H1 (cell line): ENCODE measurements at regions not wholly inside any gene's neighbourhood (a gene's known extent, or its start where the extent isn't known, plus 50 kb on each side); places are given as distances from the start of the nearest gene placed in this dataset.

Source experiments
- CTCF ChIA-PET: fragments of 300-600 bp; sonication (Branson Sonifier 250); formaldehyde crosslinking; loops from one replicate; lab custom pipeline; 2021; ENCODE audit not compliant: partially characterized antibody; lab: Charles Lee
- POLR2A ChIA-PET: fragments of 300-600 bp; sonication (Branson Sonifier 250); formaldehyde crosslinking; loops from one replicate; lab custom pipeline; 2021; ENCODE audit warnings: inconsistent platforms; ENCODE audit not compliant: partially characterized antibody; lab: Charles Lee
- DNase-seq, 2 experiments: peaks; one replicate each; pipeline versions ENCODE4 v3.0.0 to v3.0.0-alpha.2; 2010 to 2022; ENCODE audit warnings: low spot score in 2 of 2, low read depth in 1 of 2, mixed read lengths in 1 of 2
- FAIRE-seq: peaks from 2 replicates; lab custom pipeline; 2011; peaks lifted over from hg19 to GRCh38; lab: Jason Lieb, UNC
- H2AFZ ChIP-seq: 2 replicates; pipeline ENCODE4 v1.8.1; 2012; ENCODE audit warnings: low read length, inconsistent platforms
- H2AK5ac ChIP-seq: 2 replicates; pipeline ENCODE4 v1.6.1; 2013; ENCODE audit warnings: low read depth, low read length
- H2BK120ac ChIP-seq: replicated peaks from 2 replicates; pipeline ENCODE3; 2013; ENCODE audit warnings: low read depth, low read length, inconsistent platforms
- H2BK12ac ChIP-seq: 2 replicates; pipeline ENCODE4 v1.6.1; 2013; ENCODE audit warnings: low read depth, low read length
- H2BK15ac ChIP-seq: 2 replicates; pipeline ENCODE4 v1.6.1; 2013; ENCODE audit warnings: low read length
- H2BK20ac ChIP-seq: 2 replicates; pipeline ENCODE4 v1.6.1; 2013; ENCODE audit warnings: low read length
- H2BK5ac ChIP-seq: 2 replicates; pipeline ENCODE4 v1.6.1; 2013; ENCODE audit warnings: low read depth, low read length
- H3K14ac ChIP-seq: 2 replicates; pipeline ENCODE4 v1.6.1; 2013; ENCODE audit warnings: inconsistent platforms; ENCODE audit not compliant: insufficient read length
- H3K18ac ChIP-seq: 2 replicates; pipeline ENCODE4 v1.6.1; 2013; ENCODE audit warnings: low read length; ENCODE audit errors: extremely low read depth
- H3K23ac ChIP-seq: 2 replicates; pipeline ENCODE4 v1.6.1; 2013; ENCODE audit warnings: inconsistent platforms; ENCODE audit not compliant: insufficient read length
- H3K23me2 ChIP-seq: 2 replicates; pipeline ENCODE4 v1.6.1; 2013; ENCODE audit warnings: low read depth, low read length
- H3K27ac ChIP-seq: 2 replicates; pipeline ENCODE4 v1.6.1; 2011; ENCODE audit warnings: low read depth, low read length, inconsistent platforms
- H3K27me3 ChIP-seq, 4 experiments: replicated peaks in 1 of 4; 1 replicate in 1 of 4; 2 replicates in 3 of 4; pipeline versions ENCODE4 v1.6.1 to v1.8.1; 2011 to 2013; ENCODE audit warnings: low read length in 3 of 4, mild to moderate bottlenecking in 3 of 4, inconsistent platforms in 2 of 4, mixed read lengths in 2 of 4, moderate library complexity in 1 of 4; ENCODE audit not compliant: control insufficient read depth in 3 of 4, insufficient read depth in 3 of 4; ENCODE audit errors: extremely low read depth in 1 of 4
- H3K36me3 ChIP-seq, 4 experiments: 2 replicates each; pipeline versions ENCODE4 v1.6.1 to v1.8.1; 2011 to 2013; ENCODE audit warnings: mild to moderate bottlenecking in 4 of 4, low read length in 3 of 4, moderate library complexity in 2 of 4, control low read depth in 1 of 4, inconsistent platforms in 1 of 4; ENCODE audit not compliant: insufficient read depth in 4 of 4, control insufficient read depth in 2 of 4
- H3K4ac ChIP-seq: replicated peaks from 2 replicates; pipeline ENCODE3; 2013; ENCODE audit warnings: low read length, low read depth, mixed read lengths, inconsistent platforms; ENCODE audit not compliant: insufficient read length
- H3K4me1 ChIP-seq, 4 experiments: replicated peaks in 1 of 4; 1 replicate in 1 of 4; 2 replicates in 3 of 4; pipeline versions ENCODE4 v1.6.1 to v1.8.1; 2011 to 2013; ENCODE audit warnings: low read length in 3 of 4, inconsistent platforms in 2 of 4, mixed read lengths in 1 of 4; ENCODE audit not compliant: insufficient read depth in 4 of 4, control insufficient read depth in 3 of 4
- H3K4me2 ChIP-seq, 2 experiments: 2 replicates each; pipeline versions ENCODE4 v1.6.1 to v1.8.1; 2011 to 2013; ENCODE audit warnings: low read depth in 2 of 2, low read length in 2 of 2, control low read depth in 1 of 2, inconsistent platforms in 1 of 2, mild to moderate bottlenecking in 1 of 2; ENCODE audit not compliant: insufficient read depth in 1 of 2
- H3K4me3 ChIP-seq, 4 experiments: fragments of 200-600, 300-600 bp in 1 of 4; sonication (generic), shearing (Covaris generic), sonication (Bioruptor Twin) in 1 of 4; 2 replicates each; pipeline versions ENCODE4 v1.5.1 to v1.8.1; 2011 to 2016; ENCODE audit warnings: low read length in 4 of 4, low read depth in 3 of 4, control low read depth in 2 of 4, inconsistent platforms in 2 of 4, mild to moderate bottlenecking in 2 of 4, mixed read lengths in 1 of 4, moderate library complexity in 1 of 4; ENCODE audit not compliant: insufficient read depth in 2 of 4; ENCODE audit errors: extremely low read depth in 1 of 4
- H3K56ac ChIP-seq: replicated peaks from 2 replicates; pipeline ENCODE3; 2013; ENCODE audit warnings: low read depth, mild to moderate bottlenecking, mixed read lengths, low read length, inconsistent platforms; ENCODE audit not compliant: insufficient read length
- H3K79me1 ChIP-seq: 2 replicates; pipeline ENCODE4 v1.6.1; 2013; ENCODE audit warnings: low read depth, low read length, control low read depth
- H3K79me2 ChIP-seq, 2 experiments: 2 replicates each; pipeline versions ENCODE4 v1.6.1 to v1.8.1; 2012 to 2013; ENCODE audit warnings: low read length in 2 of 2, mild to moderate bottlenecking in 2 of 2, inconsistent platforms in 1 of 2; ENCODE audit not compliant: insufficient read depth in 2 of 2, control insufficient read depth in 1 of 2
- H3K9ac ChIP-seq, 4 experiments: replicated peaks in 1 of 4; 1 replicate in 1 of 4; 2 replicates in 3 of 4; pipeline versions ENCODE4 v1.6.1 to v1.8.1; 2011 to 2013; ENCODE audit warnings: low read depth in 3 of 4, low read length in 3 of 4, control low read depth in 2 of 4, mild to moderate bottlenecking in 2 of 4, moderate library complexity in 2 of 4, inconsistent platforms in 1 of 4; ENCODE audit errors: extremely low read depth in 1 of 4
- H3K9me3 ChIP-seq, 2 experiments: 2 replicates each; pipeline versions ENCODE4 v1.6.1 to v1.8.1; 2012 to 2013; ENCODE audit warnings: mild to moderate bottlenecking in 2 of 2, moderate library complexity in 2 of 2, control low read depth in 1 of 2, inconsistent platforms in 1 of 2, low read depth in 1 of 2, low read length in 1 of 2, mixed read lengths in 1 of 2; ENCODE audit not compliant: insufficient read depth in 2 of 2
- H4K20me1 ChIP-seq, 2 experiments: replicated peaks in 1 of 2; 2 replicates each; pipeline versions ENCODE3 to v1.8.1; 2011 to 2013; ENCODE audit warnings: inconsistent platforms in 2 of 2, low read length in 2 of 2, mild to moderate bottlenecking in 1 of 2; ENCODE audit not compliant: insufficient read depth in 2 of 2, control insufficient read depth in 1 of 2
- H4K5ac ChIP-seq: 2 replicates; pipeline ENCODE4 v1.6.1; 2013; ENCODE audit warnings: low read length, low read depth, mixed read lengths, inconsistent platforms; ENCODE audit not compliant: insufficient read length
- H4K8ac ChIP-seq: 2 replicates; pipeline ENCODE4 v1.8.0; 2013; ENCODE audit warnings: mild to moderate bottlenecking, moderate library complexity, low read length, inconsistent platforms; ENCODE audit not compliant: insufficient read depth; ENCODE audit errors: extremely low read depth
- H4K91ac ChIP-seq: replicated peaks from 2 replicates; pipeline ENCODE3; 2013; ENCODE audit warnings: low read length, mixed read lengths, inconsistent platforms; ENCODE audit not compliant: insufficient read length
- ASH2L ChIP-seq: fragments of 200-600, 300-600 bp; sonication (generic); IDR thresholded peaks from one replicate; pipeline ENCODE4 v1.7.1; 2017; ENCODE audit warnings: low read length
- CEBPB ChIP-seq: IDR thresholded peaks from 2 replicates; pipeline ENCODE4 v1.6.1; 2012; ENCODE audit warnings: low read depth, low read length
- CTCF ChIP-seq, 3 experiments: IDR thresholded peaks; 1 replicate in 2 of 3; 2 replicates in 1 of 3; pipeline versions ENCODE4 v1.5.1 to v1.6.1; 2011; ENCODE audit warnings: low read length in 3 of 3, mild to moderate bottlenecking in 3 of 3, inconsistent platforms in 2 of 3, low read depth in 1 of 3, moderate library complexity in 1 of 3; ENCODE audit not compliant: insufficient read depth in 1 of 3; ENCODE audit errors: control extremely low read depth in 1 of 3
- FOSL1 ChIP-seq: IDR thresholded peaks from 2 replicates; pipeline ENCODE4 v1.6.1; 2011; ENCODE audit warnings: mild to moderate bottlenecking, low read depth, low read length, moderate library complexity; ENCODE audit not compliant: insufficient read depth
- HDAC6 ChIP-seq: IDR thresholded peaks from one replicate; pipeline ENCODE4 v1.7.1; 2012; ENCODE audit warnings: low read depth, mild to moderate bottlenecking, inconsistent platforms, low read length, moderate library complexity
- KDM4A ChIP-seq: IDR thresholded peaks from one replicate; pipeline ENCODE4 v1.7.1; 2012; ENCODE audit warnings: low read depth, mild to moderate bottlenecking, moderate library complexity, low read length, inconsistent platforms; ENCODE audit not compliant: severe bottlenecking
- MAX ChIP-seq: IDR thresholded peaks from 2 replicates; pipeline ENCODE4 v1.6.1; 2012; ENCODE audit warnings: inconsistent platforms
- RAD21 ChIP-seq, 2 experiments: IDR thresholded peaks in 1 of 2; conservative IDR thresholded peaks in 1 of 2; 2 replicates each; pipeline ENCODE4 v1.6.1; 2011; ENCODE audit warnings: low read depth in 2 of 2, low read length in 2 of 2, improper control_type of control experiment in 1 of 2, inconsistent platforms in 1 of 2, mild to moderate bottlenecking in 1 of 2, moderate library complexity in 1 of 2
- WGBS, 2 experiments: shearing (Covaris generic) in 1 of 2; methylation state at CpG; one replicate each; pipeline versions ENCODE4 v1.1.6 to v1.1.7; 2013 to 2015; ENCODE audit warnings: low lambda C conversion rate in 2 of 2, mixed read lengths in 2 of 2, inconsistent platforms in 1 of 2, low coverage in 1 of 2, missing lambda C conversion rate in 1 of 2; ENCODE audit not compliant: insufficient replicate concordance in 2 of 2, insufficient coverage in 1 of 2, insufficient read length in 1 of 2; ENCODE audit errors: extremely low coverage in 1 of 2, missing lambda C conversion rate in 1 of 2; 5-methylcytosine and 5-hydroxymethylcytosine counted together

- Histone ChIP-seq H3K4me1 (peaks cover 1 to 6% (median 3%) of the 10 kb centered on the region in 4 experiments; a peak in 2 of 7 replicates), H3K23me2 (no peaks in the 10 kb centered on the region; the same call in 1 of the 2 replicates), H2BK15ac (no peak overlapping the region), H3K56ac (no peak overlapping the region), H4K91ac (no peak overlapping the region), H4K20me1 (no peaks in the 10 kb centered on the region), H2AFZ (peak overlapping the region; percentile 92; the same call in 1 of the 2 replicates), H3K18ac (no peak overlapping the region), H3K79me1 (no peaks in the 10 kb centered on the region), H3K4me2 (no peak overlapping the region), H3K14ac (no peak overlapping the region), H2BK12ac (no peak overlapping the region), H3K4me3 (no peak overlapping the region), H3K36me3 (no peaks in the 10 kb centered on the region), H3K9me3 (no peaks in the 10 kb centered on the region), H2BK120ac (no peak overlapping the region), H3K79me2 (no peaks in the 10 kb centered on the region), H2BK5ac (no peak overlapping the region), H4K5ac (no peak overlapping the region), H4K8ac (no peak overlapping the region), H3K9ac (no peak overlapping the region), H3K23ac (no peak overlapping the region), H3K27ac (no peak overlapping the region), H2AK5ac (no peak overlapping the region), H2BK20ac (no peak overlapping the region), H3K27me3 (no peaks in the 10 kb centered on the region), H3K4ac (no peak overlapping the region)
- ChIA-PET CTCF (interaction anchor here (0.6 to 1.8 kb wide), 14 partner anchors 8 to 680 kb away, joined by 3 to 7 read pairs (median 4); no protein-coding TSS in a partner anchor), POLR2A (no interaction called here)
- TF ChIP-seq ASH2L (no peak), HDAC6 (no peak), CEBPB (no peak), KDM4A (no peak), RAD21 (IDR thresholded peaks at IDR 0.05 in 1 of 2, conservative IDR thresholded peaks at IDR 0.05 in 1 of 2; ENCODE audit: low read depth in 2 of 2, low read length in 2 of 2) (peak; percentile 28 to 42), MAX (no peak), FOSL1 (no peak), CTCF (IDR thresholded peaks at IDR 0.05; ENCODE audit: control extremely low read depth in 1 of 3, insufficient read depth in 1 of 3, low read depth in 1 of 3, low read length in 3 of 3) (peak in 1 of 3 experiments; percentile 33; a peak in 1 of 4 replicates)
- DNase-seq (no peak), FAIRE-seq (no peak)
- WGBS, 2 experiments, result 74% methylated on average over 1 of the region's 1 CpG; no CpG with 5 or more reads in 1 of the 2 experiments
Observed at GRCh38 chr11:90639461-90639993, 416.7 kb upstream of the CHORDC1 start.
